Astrocyte (in vitro differentiated cells and primary cell): ENCODE measurements at regions not wholly inside any gene's neighbourhood (a gene's known extent, or its start where the extent isn't known, plus 50 kb on each side); places are given as distances from the start of the nearest gene placed in this dataset.

Experiments used
- EZH2 ChIP-seq: IDR thresholded peaks from 2 replicates; pipeline ENCODE4 v1.6.1; 2012; ENCODE audit warnings: mild to moderate bottlenecking, low read length, inconsistent platforms; ENCODE audit not compliant: insufficient read depth
- TF ChIP-seq, protein P1 (sequence below): IDR thresholded peaks from 2 replicates; pipeline ENCODE4 v1.5.1; 2011; ENCODE audit warnings: low read depth, mild to moderate bottlenecking, inconsistent platforms, low read length, moderate library complexity; ENCODE audit not compliant: insufficient read depth

DNA sequence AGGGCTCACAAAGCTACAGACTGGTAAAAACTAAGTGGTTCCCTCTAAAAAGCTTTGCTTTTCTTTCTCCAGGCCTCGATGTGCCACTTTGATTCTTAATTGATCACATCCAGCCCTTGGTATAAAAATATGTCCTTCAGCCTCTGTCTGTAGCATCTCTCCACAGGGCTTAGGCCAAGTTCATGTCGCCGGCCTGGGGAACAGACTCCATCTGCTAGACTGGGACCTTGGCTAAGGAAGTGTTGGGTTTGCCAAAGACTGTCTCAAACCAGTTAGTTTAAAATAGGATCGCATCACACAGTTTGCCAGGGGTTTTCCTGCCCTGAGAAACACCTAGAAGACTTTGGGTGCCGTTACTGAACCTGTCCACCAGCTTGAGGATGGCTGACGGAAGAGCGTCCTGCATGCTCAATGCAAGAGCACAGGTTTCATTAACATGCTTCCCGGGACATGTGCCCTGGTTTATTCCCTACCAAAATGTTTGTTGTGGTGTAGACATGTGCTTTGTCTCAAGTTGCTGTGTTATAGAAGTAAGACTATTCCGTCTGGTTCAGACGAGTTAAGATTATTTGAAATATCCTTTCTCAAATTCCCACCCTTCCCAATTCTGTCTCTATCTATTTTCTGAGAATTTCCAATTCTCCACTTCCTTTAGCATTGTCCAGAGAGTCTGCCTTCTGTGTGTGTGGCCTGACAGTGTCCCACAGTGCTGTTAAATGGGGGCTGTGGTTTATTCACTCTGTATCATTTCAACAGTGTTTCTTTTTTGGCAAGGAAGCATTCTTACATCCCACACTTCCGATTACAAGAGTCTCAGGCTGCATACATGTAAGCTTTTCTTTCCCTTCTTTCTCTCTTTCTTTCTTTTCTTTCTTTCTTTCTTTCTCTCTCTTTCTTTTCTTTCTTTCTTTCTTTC lies 334.7 kb downstream of the INHBA start:
- TF ChIP-seq, protein P1, sequence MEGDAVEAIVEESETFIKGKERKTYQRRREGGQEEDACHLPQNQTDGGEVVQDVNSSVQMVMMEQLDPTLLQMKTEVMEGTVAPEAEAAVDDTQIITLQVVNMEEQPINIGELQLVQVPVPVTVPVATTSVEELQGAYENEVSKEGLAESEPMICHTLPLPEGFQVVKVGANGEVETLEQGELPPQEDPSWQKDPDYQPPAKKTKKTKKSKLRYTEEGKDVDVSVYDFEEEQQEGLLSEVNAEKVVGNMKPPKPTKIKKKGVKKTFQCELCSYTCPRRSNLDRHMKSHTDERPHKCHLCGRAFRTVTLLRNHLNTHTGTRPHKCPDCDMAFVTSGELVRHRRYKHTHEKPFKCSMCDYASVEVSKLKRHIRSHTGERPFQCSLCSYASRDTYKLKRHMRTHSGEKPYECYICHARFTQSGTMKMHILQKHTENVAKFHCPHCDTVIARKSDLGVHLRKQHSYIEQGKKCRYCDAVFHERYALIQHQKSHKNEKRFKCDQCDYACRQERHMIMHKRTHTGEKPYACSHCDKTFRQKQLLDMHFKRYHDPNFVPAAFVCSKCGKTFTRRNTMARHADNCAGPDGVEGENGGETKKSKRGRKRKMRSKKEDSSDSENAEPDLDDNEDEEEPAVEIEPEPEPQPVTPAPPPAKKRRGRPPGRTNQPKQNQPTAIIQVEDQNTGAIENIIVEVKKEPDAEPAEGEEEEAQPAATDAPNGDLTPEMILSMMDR: no peak
- TF ChIP-seq EZH2: no peak
